SW480 (cell line): ENCODE measurements at regions not wholly inside any gene's neighbourhood (a gene's known extent, or its start where the extent isn't known, plus 50 kb on each side); places are given as distances from the start of the nearest gene placed in this dataset.
"Not testable (repeated sequence)": the region's sequence is repeated elsewhere in the genome, so short reads cannot be mapped to it uniquely, and the experiment has no call there.

Source experiments
- DNase-seq: peaks from one replicate; pipeline ENCODE4 v3.0.0-alpha.2; 2016; ENCODE audit warnings: low spot score

- no peak for DNase-seq
These were observed 136.7 kb upstream of the ZNF746 start for GRCh38 chr7:149633976-149634945.

GRCh38 chr7:149628361-149629149, 130.9 kb upstream of the ZNF746 start:
- DNase-seq = not testable (repeated sequence)

DNA sequence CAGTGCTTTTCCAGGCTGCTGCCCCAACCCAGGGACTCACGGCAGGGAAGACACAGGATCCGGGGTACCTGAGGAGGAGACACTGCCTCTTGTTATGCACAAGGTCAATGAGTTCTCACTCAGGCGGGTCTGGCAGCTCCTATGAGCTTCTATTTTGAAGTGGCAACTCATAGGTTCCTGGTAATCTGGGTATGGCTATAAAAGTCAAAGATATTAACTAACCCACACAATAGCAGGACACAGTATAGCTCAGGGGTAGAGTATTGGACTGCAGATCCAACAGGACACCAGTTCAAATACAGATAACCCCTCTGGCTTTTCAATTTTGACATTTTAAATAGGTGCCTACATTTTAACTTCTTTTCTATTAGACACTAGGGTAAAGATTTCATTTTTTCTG, 130.3 kb upstream of the ZNF746 start:
- DNase-seq = no peak

DNA sequence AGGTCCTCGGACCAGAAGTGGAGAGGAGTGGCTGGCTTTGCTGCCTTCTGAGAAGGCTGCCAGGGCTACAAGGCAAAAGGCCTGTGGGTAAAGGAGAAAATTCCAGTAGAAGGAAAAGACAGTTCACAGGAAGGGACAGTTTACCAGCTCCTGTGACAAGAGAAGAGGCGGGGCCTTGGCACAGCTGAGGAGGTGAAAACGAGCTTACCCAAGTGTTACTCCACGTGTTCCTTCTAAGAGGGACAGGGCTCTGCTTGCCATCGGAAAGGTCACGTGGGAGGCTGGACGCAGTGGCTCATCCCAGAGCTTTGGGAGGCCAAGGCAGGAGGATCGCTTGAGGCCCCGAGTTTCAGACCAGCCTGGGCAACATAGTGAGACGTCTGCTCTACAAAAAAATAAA, 129.4 kb upstream of the ZNF746 start:
- no peak for DNase-seq

DNA sequence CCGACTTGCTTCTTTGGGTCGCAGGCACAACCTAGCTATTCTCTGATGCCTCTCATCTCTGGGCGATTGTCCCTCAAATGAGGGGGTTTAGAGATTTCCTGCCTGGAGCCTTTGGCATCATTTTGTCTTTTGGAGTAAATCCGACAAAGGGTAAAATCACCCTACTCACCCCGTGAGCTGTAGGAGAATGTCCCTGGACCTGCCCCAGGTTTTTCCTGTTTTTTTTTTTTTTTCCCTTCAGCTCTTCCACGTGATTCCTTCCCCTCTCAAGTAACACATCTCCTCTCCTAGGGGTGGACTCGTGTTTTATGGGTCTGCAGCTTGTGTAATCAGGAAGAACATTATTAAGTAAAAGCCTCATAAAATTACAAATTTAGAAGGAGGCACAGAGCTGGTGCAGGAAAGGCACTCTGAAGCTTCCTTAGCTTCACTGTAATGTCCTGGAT, 128.4 kb upstream of the ZNF746 start:
- no peak for DNase-seq

GRCh38 chr7:149625340-149625946, 127.8 kb upstream of the ZNF746 start:
- DNase-seq = peak; percentile 52

GRCh38 chr7:149624419-149625339, 127.1 kb upstream of the ZNF746 start:
- DNase-seq = peak; percentile 91

- DNase-seq = peak; percentile 20
These were observed 126.4 kb upstream of the ZNF746 start for GRCh38 chr7:149624006-149624405.

GRCh38 chr7:149623262-149623997, 125.8 kb upstream of the ZNF746 start:
- not testable (repeated sequence) for DNase-seq

- no peak for DNase-seq
These were observed 125.0 kb upstream of the ZNF746 start for GRCh38 chr7:149622444-149623210.

DNA sequence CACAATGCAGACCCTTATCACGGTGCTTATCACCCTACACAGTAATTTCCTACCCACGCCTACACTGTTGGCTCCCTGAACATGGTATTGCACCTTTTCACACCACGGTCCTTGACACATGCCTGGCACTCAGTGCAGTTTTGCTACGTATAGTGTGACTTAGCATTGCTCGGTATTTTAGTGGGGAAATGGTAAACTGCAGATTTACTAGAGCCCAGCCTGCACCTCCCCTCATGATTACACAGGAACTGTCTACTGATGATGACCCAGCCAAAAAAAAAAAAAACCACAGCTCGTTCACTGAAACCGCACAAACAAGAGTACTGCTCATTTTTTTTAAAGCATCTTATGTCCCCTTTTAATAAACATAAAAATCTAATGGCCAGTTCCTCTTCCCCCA, 124.2 kb upstream of the ZNF746 start:
- no peak for DNase-seq

DNA sequence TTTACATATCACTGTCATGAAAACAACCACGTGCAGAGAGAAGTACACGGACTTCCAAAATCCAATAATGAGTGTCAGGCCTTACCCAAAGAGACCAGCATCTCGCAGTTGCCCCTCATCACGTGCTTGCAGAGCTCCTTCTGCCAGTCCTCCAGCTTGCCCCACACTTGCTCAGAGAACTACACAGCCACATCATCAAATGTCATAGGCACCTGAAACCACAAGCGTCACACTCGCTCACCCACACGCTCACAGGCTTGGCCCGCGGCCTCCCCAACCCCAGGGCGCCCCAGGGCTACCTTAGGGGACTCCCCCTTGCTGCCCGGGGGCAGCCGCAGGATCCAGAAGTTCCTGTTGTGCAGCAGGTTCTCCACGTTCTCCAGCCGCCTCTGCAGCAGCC, 123.4 kb upstream of the ZNF746 start:
- no peak for DNase-seq

DNA sequence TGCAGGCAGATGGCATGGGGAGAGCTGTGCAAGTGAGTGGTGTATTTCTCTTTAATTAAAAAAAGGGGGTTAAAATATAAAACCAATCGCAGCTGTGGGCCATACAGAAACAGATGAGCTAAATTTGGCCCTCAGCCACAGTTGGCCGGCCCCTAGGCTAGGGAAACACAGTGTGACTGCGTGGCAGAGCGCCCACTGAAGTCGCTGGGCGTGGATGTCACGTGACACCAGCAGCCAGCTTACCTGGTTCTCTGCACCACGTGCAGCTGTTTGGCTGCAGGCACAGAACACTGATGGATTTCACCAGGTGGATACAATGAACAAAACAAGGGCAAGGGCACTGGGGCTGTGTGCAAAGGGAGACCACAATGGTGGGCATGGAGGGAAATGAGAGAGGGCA, 119.3 kb upstream of the ZNF746 start:
- no peak for DNase-seq

DNA sequence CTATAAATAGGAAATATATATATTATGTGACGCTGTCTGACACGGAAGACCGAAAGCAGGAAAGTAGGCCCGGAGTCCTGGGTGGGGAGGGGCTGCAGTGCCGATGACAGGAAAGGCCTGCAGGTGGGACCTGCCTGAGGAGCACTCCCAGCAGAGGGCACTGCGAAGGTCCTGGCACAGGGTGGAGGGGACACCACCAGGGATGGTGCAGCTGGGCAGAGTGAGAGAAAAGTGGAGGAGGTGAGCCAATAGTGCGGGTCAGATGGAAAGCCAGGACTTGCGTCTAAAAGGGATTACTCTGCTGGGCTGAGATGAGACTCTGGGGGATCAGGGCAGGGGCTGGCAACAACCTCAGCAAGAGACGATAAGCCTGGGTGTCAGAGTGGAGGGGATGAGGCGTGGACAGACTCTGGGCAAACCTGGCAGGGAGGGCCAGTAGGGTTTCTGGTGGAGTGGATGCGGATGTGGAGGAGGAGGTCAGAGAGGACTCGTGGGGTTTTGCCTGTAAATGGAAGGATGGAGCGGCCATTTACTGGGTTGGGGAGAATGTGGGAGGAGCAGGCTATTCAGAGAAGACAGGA, 118.2 kb upstream of the ZNF746 start:
- no peak for DNase-seq

- DNase-seq = no peak
These were observed 112.9 kb upstream of the ZNF746 start for GRCh38 chr7:149610441-149611011.

GRCh38 chr7:149608168-149608567, 110.6 kb upstream of the ZNF746 start:
- no peak for DNase-seq

- DNase-seq = no peak
These were observed 110.1 kb upstream of the ZNF746 start for GRCh38 chr7:149607683-149608082.

DNA sequence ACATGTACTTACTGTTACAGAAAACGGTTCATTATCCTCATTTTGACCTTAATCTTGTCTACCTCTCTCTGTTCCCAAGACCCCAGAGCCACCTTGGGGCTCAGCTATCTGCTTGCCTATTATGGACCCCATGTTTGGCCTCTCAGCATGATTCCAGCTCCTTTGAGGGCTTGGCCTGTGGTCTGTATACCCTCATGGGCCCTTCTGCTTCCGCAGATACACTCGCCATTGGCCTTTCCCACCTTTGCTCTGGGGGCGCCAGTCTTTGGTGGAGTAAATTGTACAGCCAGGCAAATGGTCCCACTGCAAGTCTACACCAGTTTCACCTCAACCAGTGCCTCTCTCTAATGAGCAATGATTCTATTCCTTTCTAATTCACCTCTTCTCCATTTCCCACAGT, 109.2 kb upstream of the ZNF746 start:
- no peak for DNase-seq

GRCh38 chr7:149605696-149606095, 108.1 kb upstream of the ZNF746 start:
- no peak for DNase-seq
